Cerebellar nuclear complex (tissue), 1 donor: ENCODE measurements at regions not wholly inside any gene's neighbourhood (a gene's known extent, or its start where the extent isn't known, plus 50 kb on each side); places are given as distances from the start of the nearest gene placed in this dataset.

Source experiments
- DNase-seq, 2 experiments: peaks; one replicate each; lab custom pipeline; 2025; lab: John Stamatoyannopoulos, UW

- no peak for DNase-seq
These were observed 94.7 kb upstream of the KRR1 start for GRCh38 chr12:75606151-75606550.

GRCh38 chr12:75603475-75603874 is 92.1 kb upstream of the KRR1 start:
- no peak for DNase-seq

- no peak for DNase-seq
These were observed 90.7 kb upstream of the KRR1 start for GRCh38 chr12:75602106-75602505.

- DNase-seq = no peak
These were observed 88.7 kb upstream of the KRR1 start for GRCh38 chr12:75600146-75600545.

GRCh38 chr12:75599061-75599460 is 87.7 kb upstream of the KRR1 start:
- DNase-seq = no peak

GRCh38 chr12:75596406-75596805 is 85.0 kb upstream of the KRR1 start:
- DNase-seq = no peak

- no peak for DNase-seq
These were observed 81.4 kb upstream of the KRR1 start for GRCh38 chr12:75592638-75593335.

- no peak for DNase-seq
These were observed 80.7 kb upstream of the KRR1 start for GRCh38 chr12:75592086-75592485.

- DNase-seq = no peak
These were observed 80.2 kb upstream of the KRR1 start for GRCh38 chr12:75591628-75592027.

- DNase-seq = no peak
These were observed 78.4 kb upstream of the KRR1 start for GRCh38 chr12:75589801-75590200.

GRCh38 chr12:75587340-75588106 is 76.1 kb upstream of the KRR1 start:
- DNase-seq = no peak

- no peak for DNase-seq
These were observed 73.9 kb upstream of the KRR1 start for GRCh38 chr12:75585330-75585729.

- no peak for DNase-seq
These were observed 71.9 kb upstream of the KRR1 start for GRCh38 chr12:75583355-75583754.

- no peak for DNase-seq
These were observed 70.1 kb upstream of the KRR1 start for GRCh38 chr12:75581515-75581914.

GRCh38 chr12:75579552-75579951 is 68.1 kb upstream of the KRR1 start:
- DNase-seq = peak in 1 of 2 experiments; percentile 5

GRCh38 chr12:75578546-75578945 is 67.1 kb upstream of the KRR1 start:
- no peak for DNase-seq

- DNase-seq = no peak
These were observed 66.4 kb upstream of the KRR1 start for GRCh38 chr12:75577812-75578211.

GRCh38 chr12:75571656-75572205 is 60.3 kb upstream of the KRR1 start:
- no peak for DNase-seq

GRCh38 chr12:75571204-75571603 is 59.8 kb upstream of the KRR1 start:
- no peak for DNase-seq

- DNase-seq = no peak
These were observed 57.4 kb upstream of the KRR1 start for GRCh38 chr12:75568801-75569200.

- DNase-seq = no peak
These were observed 57.0 kb upstream of the KRR1 start for GRCh38 chr12:75568393-75568792.

- no peak for DNase-seq
These were observed 54.4 kb upstream of the KRR1 start for GRCh38 chr12:75565795-75566194.

- no peak for DNase-seq
These were observed 53.4 kb upstream of the KRR1 start for GRCh38 chr12:75564852-75565251.
